Right hindlimb (tissue), 1 donor: ENCODE measurements at regions not wholly inside any gene's neighbourhood (a gene's known extent, or its start where the extent isn't known, plus 50 kb on each side); places are given as distances from the start of the nearest gene placed in this dataset.

Experiments
- DNase-seq: peaks from one replicate; pipeline ENCODE4 v3.0.0-alpha.2; 2018

- no peak for DNase-seq
Measured at GRCh38 chr17:12296209-12296625, 275.5 kb downstream of the MAP2K4 start.

GRCh38 chr17:12301551-12301950 lies 280.9 kb downstream of the MAP2K4 start:
- DNase-seq: no peak

GRCh38 chr17:12302711-12303110 lies 282.0 kb downstream of the MAP2K4 start:
- DNase-seq: no peak

- no peak for DNase-seq
Measured at GRCh38 chr17:12310811-12311210, 290.1 kb downstream of the MAP2K4 start.

GRCh38 chr17:12312692-12313091 lies 292.0 kb downstream of the MAP2K4 start:
- no peak for DNase-seq

GRCh38 chr17:12313786-12314185 lies 293.1 kb downstream of the MAP2K4 start:
- DNase-seq: no peak

GRCh38 chr17:12316021-12316420 lies 295.3 kb downstream of the MAP2K4 start:
- DNase-seq: no peak

- DNase-seq: no peak
Measured at GRCh38 chr17:12318571-12319266, 298.0 kb downstream of the MAP2K4 start.

GRCh38 chr17:12320286-12320685 lies 299.6 kb downstream of the MAP2K4 start:
- no peak for DNase-seq

- DNase-seq: no peak
Measured at GRCh38 chr17:12328204-12328603, 307.5 kb downstream of the MAP2K4 start.

GRCh38 chr17:12330456-12330855 lies 309.8 kb downstream of the MAP2K4 start:
- DNase-seq: no peak

- no peak for DNase-seq
Measured at GRCh38 chr17:12341328-12341727, 320.7 kb downstream of the MAP2K4 start.

- no peak for DNase-seq
Measured at GRCh38 chr17:12342161-12342560, 321.5 kb downstream of the MAP2K4 start.

- DNase-seq: no peak
Measured at GRCh38 chr17:12342609-12343435, 322.1 kb downstream of the MAP2K4 start.

- no peak for DNase-seq
Measured at GRCh38 chr17:12348476-12348875, 317.2 kb upstream of the MYOCD start.

- DNase-seq: no peak
Measured at GRCh38 chr17:12349297-12349696, 316.4 kb upstream of the MYOCD start.

GRCh38 chr17:12352127-12352526 lies 313.6 kb upstream of the MYOCD start:
- no peak for DNase-seq

GRCh38 chr17:12357600-12357999 lies 308.1 kb upstream of the MYOCD start:
- DNase-seq: no peak

GRCh38 chr17:12358477-12358876 lies 307.2 kb upstream of the MYOCD start:
- peak; percentile 34 for DNase-seq

GRCh38 chr17:12362853-12363455 lies 302.7 kb upstream of the MYOCD start:
- no peak for DNase-seq

GRCh38 chr17:12365805-12366204 lies 299.9 kb upstream of the MYOCD start:
- DNase-seq: no peak

GRCh38 chr17:12369065-12369464 lies 296.6 kb upstream of the MYOCD start:
- no peak for DNase-seq

GRCh38 chr17:12376276-12376675 lies 289.4 kb upstream of the MYOCD start:
- DNase-seq: no peak

GRCh38 chr17:12386225-12386624 lies 279.5 kb upstream of the MYOCD start:
- peak; percentile 19 for DNase-seq
